ENCODE measurements at regions not wholly inside any gene's neighbourhood (a gene's known extent, or its start where the extent isn't known, plus 50 kb on each side); places are given as distances from the start of the nearest gene placed in this dataset.

- Histone ChIP-seq H3K4me3 (peak overlapping the region; percentile 86 to 97 (median 95)), H3K9me3 (no peaks in the 10 kb centered on the region), H3K36me3 (no peaks in the 10 kb centered on the region), H3K4me1 (peaks cover 0 to 46% (median 37%) of the 10 kb centered on the region in 6 donors), H3K27me3 (replicated peaks in 1 of 7) (peaks cover 0 to 22% (median 0%) of the 10 kb centered on the region in 7 donors), H3K27ac (peak overlapping the region; percentile 84 to 96 (median 90))
- WGBS, 5 donors, result 0 to 1% (median 0%) methylated on average over 42 to 121 of the region's 121 CpGs; no CpG with 5 or more reads in 1 of the 5 donors
- DNase-seq, result peak; percentile 94
- TF ChIP-seq POLR2AphosphoS5 (IDR thresholded peaks at IDR 0.05) (peak; percentile 37 to 70 (median 70)), CTCF (IDR thresholded peaks at IDR 0.05 in 8 of 11, conservative IDR thresholded peaks at IDR 0.05 in 3 of 11) (no peak), POLR2A (IDR thresholded peaks at IDR 0.05) (no peak)
- intact Hi-C loops (cut with DNase I; ENCODE audit: low total_unique reads), result no loop called here
Measured at GRCh38 chr3:11719406-11720303, 75.9 kb upstream of the VGLL4 start.

- peaks cover 0 to 22% (median 0%) of the 10 kb centered on the region in 7 donors for H3K27me3 ChIP-seq (replicated peaks in 1 of 7)
- peak overlapping the region; percentile 84 to 96 (median 90) for H3K27ac ChIP-seq
- intact Hi-C loops (cut with DNase I; ENCODE audit: low total_unique reads), result no loop called here
Measured at GRCh38 chr3:11718637-11719405, 75.1 kb upstream of the VGLL4 start.

GRCh38 chr3:11717768-11718636 lies 74.3 kb upstream of the VGLL4 start:
- WGBS, 5 donors, result 18 to 25% (median 22%) methylated on average over 9 of the region's 9 CpGs
- Histone ChIP-seq H3K4me1 (peaks cover 0 to 46% (median 34%) of the 10 kb centered on the region in 6 donors), H3K27me3 (replicated peaks in 1 of 7) (peaks cover 0 to 22% (median 0%) of the 10 kb centered on the region in 7 donors), H3K4me3 (peak overlapping the region; percentile 86 to 97 (median 95)), H3K9me3 (no peaks in the 10 kb centered on the region), H3K27ac (peak overlapping the region; percentile 84 to 96 (median 90)), H3K36me3 (no peaks in the 10 kb centered on the region)
- intact Hi-C loops (cut with DNase I; ENCODE audit: low total_unique reads), result no loop called here
- TF ChIP-seq POLR2AphosphoS5 (IDR thresholded peaks at IDR 0.05) (no peak), POLR2A (IDR thresholded peaks at IDR 0.05) (no peak), CTCF (IDR thresholded peaks at IDR 0.05 in 8 of 11, conservative IDR thresholded peaks at IDR 0.05 in 3 of 11) (no peak)
- no peak for DNase-seq

More at GRCh38 chr3:11718637-11719405, 75.1 kb upstream of the VGLL4 start:
- WGBS, 5 donors, result 0 to 1% (median 0%) methylated on average over 12 to 44 of the region's 44 CpGs
- peak; percentile 86 for DNase-seq
- peaks cover 0 to 46% (median 34%) of the 10 kb centered on the region in 6 donors for H3K4me1 ChIP-seq
- TF ChIP-seq CTCF (IDR thresholded peaks at IDR 0.05 in 8 of 11, conservative IDR thresholded peaks at IDR 0.05 in 3 of 11) (no peak), POLR2A (IDR thresholded peaks at IDR 0.05) (peak in 1 of 3 donors; percentile 3), POLR2AphosphoS5 (IDR thresholded peaks at IDR 0.05) (peak in 1 of 3 donors; percentile 1)
- H3K4me3 ChIP-seq, result peak overlapping the region; percentile 86 to 97 (median 95)
- no peaks in the 10 kb centered on the region for H3K36me3 ChIP-seq
- no peaks in the 10 kb centered on the region for H3K9me3 ChIP-seq

All from spleen (tissue), 11 donors.